GM04503 (cell line): ENCODE measurements at regions not wholly inside any gene's neighbourhood (a gene's known extent, or its start where the extent isn't known, plus 50 kb on each side); places are given as distances from the start of the nearest gene placed in this dataset.

Source experiments
- DNase-seq: peaks from one replicate; pipeline ENCODE4 v3.0.0-alpha.2; 2012; ENCODE audit warnings: low read depth

- no peak for DNase-seq
Measured at GRCh38 chr12:132407451-132407961, 78.1 kb upstream of the GALNT9 start.

- DNase-seq = no peak
Measured at GRCh38 chr12:132406493-132407450, 77.4 kb upstream of the GALNT9 start.

- DNase-seq = no peak
Measured at GRCh38 chr12:132405742-132406251, 76.4 kb upstream of the GALNT9 start.

- no peak for DNase-seq
Measured at GRCh38 chr12:132404951-132405741, 75.8 kb upstream of the GALNT9 start.

GRCh38 chr12:132404435-132404855, 75.1 kb upstream of the GALNT9 start:
- no peak for DNase-seq

GRCh38 chr12:132403636-132404434, 74.4 kb upstream of the GALNT9 start:
- no peak for DNase-seq

GRCh38 chr12:132402831-132403416, 73.5 kb upstream of the GALNT9 start:
- DNase-seq = no peak

GRCh38 chr12:132401982-132402381, 72.6 kb upstream of the GALNT9 start:
- no peak for DNase-seq

- DNase-seq = no peak
Measured at GRCh38 chr12:132400011-132400641, 70.7 kb upstream of the GALNT9 start.

- DNase-seq = no peak
Measured at GRCh38 chr12:132399092-132400010, 70.0 kb upstream of the GALNT9 start.

GRCh38 chr12:132398386-132398991, 69.1 kb upstream of the GALNT9 start:
- DNase-seq = no peak

- DNase-seq = no peak
Measured at GRCh38 chr12:132397934-132398385, 68.6 kb upstream of the GALNT9 start.

GRCh38 chr12:132397152-132397933, 68.0 kb upstream of the GALNT9 start:
- DNase-seq = no peak

GRCh38 chr12:132396657-132397056, 67.3 kb upstream of the GALNT9 start:
- DNase-seq = no peak

- no peak for DNase-seq
Measured at GRCh38 chr12:132395908-132396305, 66.5 kb upstream of the GALNT9 start.

GRCh38 chr12:132395192-132395907, 66.0 kb upstream of the GALNT9 start:
- no peak for DNase-seq
